GM19023 (cell line): ENCODE measurements at regions not wholly inside any gene's neighbourhood (a gene's known extent, or its start where the extent isn't known, plus 50 kb on each side); places are given as distances from the start of the nearest gene placed in this dataset.

Source experiments
- ATAC-seq: cut with Tn5 transposase; IDR thresholded peaks from one replicate; pipeline ENCODE4 v1.9.1; 2021; ENCODE audit warnings: mild to moderate bottlenecking, moderate library complexity; ENCODE audit not compliant: unreplicated experiment

GRCh38 chr6:43858161-43859153, 88.4 kb downstream of the VEGFA start:
- ATAC-seq: no peak

- no peak for ATAC-seq
Observed at GRCh38 chr6:43856005-43856765, 86.2 kb downstream of the VEGFA start.

- ATAC-seq: no peak
Observed at GRCh38 chr6:43855247-43855646, 85.2 kb downstream of the VEGFA start.

- no peak for ATAC-seq
Observed at GRCh38 chr6:43853066-43853650, 83.1 kb downstream of the VEGFA start.

GRCh38 chr6:43852350-43852864, 82.4 kb downstream of the VEGFA start:
- ATAC-seq: no peak

GRCh38 chr6:43851204-43851865, 81.3 kb downstream of the VEGFA start:
- ATAC-seq: no peak

GRCh38 chr6:43850314-43851203, 80.5 kb downstream of the VEGFA start:
- ATAC-seq: no peak

GRCh38 chr6:43849844-43850243, 79.8 kb downstream of the VEGFA start:
- no peak for ATAC-seq

GRCh38 chr6:43848671-43849391, 78.8 kb downstream of the VEGFA start:
- no peak for ATAC-seq

GRCh38 chr6:43847741-43848630, 78.0 kb downstream of the VEGFA start:
- no peak for ATAC-seq

GRCh38 chr6:43846556-43846955, 76.5 kb downstream of the VEGFA start:
- no peak for ATAC-seq

- no peak for ATAC-seq
Observed at GRCh38 chr6:43845646-43846045, 75.6 kb downstream of the VEGFA start.

GRCh38 chr6:43843669-43844171, 73.7 kb downstream of the VEGFA start:
- no peak for ATAC-seq

- ATAC-seq: no peak
Observed at GRCh38 chr6:43843097-43843645, 73.2 kb downstream of the VEGFA start.

- no peak for ATAC-seq
Observed at GRCh38 chr6:43842231-43842794, 72.3 kb downstream of the VEGFA start.

- ATAC-seq: no peak
Observed at GRCh38 chr6:43840490-43841218, 70.6 kb downstream of the VEGFA start.
